ENCODE measurements at regions not wholly inside any gene's neighbourhood (a gene's known extent, or its start where the extent isn't known, plus 50 kb on each side); places are given as distances from the start of the nearest gene placed in this dataset.
A peak's percentile ranks its signal among the peaks of the same experiment; 100 is the strongest.

DNA sequence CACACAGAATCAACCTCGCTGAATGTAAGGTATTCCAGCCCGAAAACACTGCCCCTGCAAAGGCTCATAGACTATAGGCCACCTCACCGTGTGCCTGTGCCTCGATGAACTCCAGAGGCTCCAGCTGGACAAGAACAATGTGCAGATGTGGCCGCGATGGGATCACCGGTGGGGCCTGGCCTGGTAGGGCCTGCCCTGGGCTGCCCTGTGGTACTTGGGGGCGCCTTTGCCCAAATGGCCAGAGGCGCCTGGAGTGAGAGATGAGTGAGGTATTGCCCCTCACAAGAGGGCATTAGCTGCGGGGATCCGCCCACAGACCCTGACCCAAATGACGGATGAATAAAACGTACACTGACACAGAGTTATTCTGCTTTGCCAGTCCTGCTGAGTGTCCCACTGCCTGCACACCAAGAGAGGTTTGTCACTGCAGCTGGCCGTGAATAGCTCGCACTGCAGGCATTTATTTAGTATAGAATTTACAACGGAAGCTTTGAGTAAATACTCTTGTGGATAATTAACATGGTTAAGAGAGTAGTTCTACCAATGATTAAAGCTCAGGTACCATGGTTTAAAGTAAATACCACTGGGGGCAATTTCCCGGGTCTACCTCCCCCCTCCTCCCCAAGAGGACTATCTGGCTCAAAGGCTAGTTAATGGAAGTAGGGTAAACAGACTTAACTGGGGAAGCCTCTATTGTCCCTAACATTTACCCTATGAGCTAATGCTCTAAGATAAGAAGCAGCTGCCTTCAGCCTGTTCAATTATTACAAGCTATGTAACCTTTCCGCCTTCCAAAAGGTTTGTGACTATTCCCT, 101.1 kb upstream of the IGLL5 start:
- no peak for DNase-seq
- H3K36me3 ChIP-seq (ENCODE audit: low read depth), result no peaks in the 10 kb centered on the region
- TF ChIP-seq, protein P1, sequence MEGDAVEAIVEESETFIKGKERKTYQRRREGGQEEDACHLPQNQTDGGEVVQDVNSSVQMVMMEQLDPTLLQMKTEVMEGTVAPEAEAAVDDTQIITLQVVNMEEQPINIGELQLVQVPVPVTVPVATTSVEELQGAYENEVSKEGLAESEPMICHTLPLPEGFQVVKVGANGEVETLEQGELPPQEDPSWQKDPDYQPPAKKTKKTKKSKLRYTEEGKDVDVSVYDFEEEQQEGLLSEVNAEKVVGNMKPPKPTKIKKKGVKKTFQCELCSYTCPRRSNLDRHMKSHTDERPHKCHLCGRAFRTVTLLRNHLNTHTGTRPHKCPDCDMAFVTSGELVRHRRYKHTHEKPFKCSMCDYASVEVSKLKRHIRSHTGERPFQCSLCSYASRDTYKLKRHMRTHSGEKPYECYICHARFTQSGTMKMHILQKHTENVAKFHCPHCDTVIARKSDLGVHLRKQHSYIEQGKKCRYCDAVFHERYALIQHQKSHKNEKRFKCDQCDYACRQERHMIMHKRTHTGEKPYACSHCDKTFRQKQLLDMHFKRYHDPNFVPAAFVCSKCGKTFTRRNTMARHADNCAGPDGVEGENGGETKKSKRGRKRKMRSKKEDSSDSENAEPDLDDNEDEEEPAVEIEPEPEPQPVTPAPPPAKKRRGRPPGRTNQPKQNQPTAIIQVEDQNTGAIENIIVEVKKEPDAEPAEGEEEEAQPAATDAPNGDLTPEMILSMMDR (IDR thresholded peaks at IDR 0.05), result no peak
- intact Hi-C loops (cut with DNase I, micrococcal nuclease), result no loop called here
- H3K4me3 ChIP-seq, result no peak overlapping the region
- H3K9me3 ChIP-seq, result no peaks in the 10 kb centered on the region
- H3K4me1 ChIP-seq (ENCODE audit: low read depth), result no peaks in the 10 kb centered on the region
- ATAC-seq, result peak; percentile 25

DNA sequence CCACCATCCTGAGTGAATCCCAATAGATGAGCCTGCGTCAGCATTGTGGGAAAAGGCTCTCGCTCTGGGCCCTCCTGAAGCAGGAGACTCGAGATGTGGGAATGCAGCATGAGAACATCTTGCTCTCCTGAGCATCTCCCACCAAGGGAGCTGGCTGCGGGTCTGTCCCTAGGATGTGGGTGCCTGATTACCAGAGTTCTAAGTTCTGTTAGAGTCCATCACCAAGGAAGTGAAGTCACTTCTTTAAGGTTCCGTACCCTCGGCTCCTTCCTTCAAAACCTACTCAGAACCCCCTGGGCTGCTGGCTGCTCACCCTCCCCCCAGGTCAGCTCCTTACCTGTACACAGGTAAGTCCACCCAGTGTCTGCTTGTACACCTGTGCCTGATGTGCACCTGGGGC, 100.5 kb upstream of the IGLL5 start:
- Histone ChIP-seq H3K4me1 (ENCODE audit: low read depth) (no peaks in the 10 kb centered on the region), H3K36me3 (ENCODE audit: low read depth) (no peaks in the 10 kb centered on the region), H3K9me3 (no peaks in the 10 kb centered on the region), H3K4me3 (no peak overlapping the region)
- TF ChIP-seq, protein P1 (IDR thresholded peaks at IDR 0.05), result no peak
- intact Hi-C loops (cut with DNase I, micrococcal nuclease), result no loop called here
- DNase-seq (no peak), ATAC-seq (no peak)

- TF ChIP-seq, protein P1 (IDR thresholded peaks at IDR 0.05), result peak; percentile 84
- Histone ChIP-seq H3K4me3 (no peak overlapping the region), H3K4me1 (ENCODE audit: low read depth) (no peaks in the 10 kb centered on the region), H3K36me3 (ENCODE audit: low read depth) (no peaks in the 10 kb centered on the region), H3K9me3 (no peaks in the 10 kb centered on the region)
- intact Hi-C loops (cut with DNase I, micrococcal nuclease), result no loop called here
- ATAC-seq (peak; percentile 78), DNase-seq (peak; percentile 73 to 76 (median 73))
Observed at GRCh38 chr22:22787786-22788459, 99.7 kb upstream of the IGLL5 start.

DNA sequence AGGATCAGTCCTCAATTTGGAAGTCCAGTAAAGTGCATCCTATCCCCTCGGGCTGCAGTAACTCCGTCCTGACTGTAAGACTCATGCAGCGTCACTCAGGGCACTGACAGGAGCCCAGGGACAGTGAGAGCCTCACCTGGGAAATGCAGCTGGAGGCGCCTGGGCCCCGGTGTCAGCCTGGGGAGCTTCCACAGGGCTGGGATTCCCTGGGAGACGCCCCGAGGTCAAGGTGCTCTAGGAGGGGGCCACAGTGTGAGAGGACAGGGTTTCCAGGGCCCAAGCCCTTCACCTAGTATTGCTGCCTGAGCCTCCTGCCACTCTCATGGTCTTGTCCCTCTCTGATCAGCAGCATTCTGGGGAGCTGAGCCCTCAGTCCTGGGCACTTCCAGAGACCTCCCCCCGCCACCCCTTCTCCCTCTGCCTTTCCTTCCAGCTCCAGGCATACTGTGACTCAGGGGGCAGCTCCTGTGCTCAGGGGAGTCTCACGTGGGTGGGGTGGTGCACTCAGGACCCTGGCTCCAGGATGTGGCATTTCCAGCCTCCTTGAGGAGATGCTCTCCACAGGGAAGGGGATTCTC, 99.1 kb upstream of the IGLL5 start:
- Histone ChIP-seq H3K36me3 (ENCODE audit: low read depth) (no peaks in the 10 kb centered on the region), H3K9me3 (no peaks in the 10 kb centered on the region), H3K4me3 (no peak overlapping the region), H3K4me1 (ENCODE audit: low read depth) (no peaks in the 10 kb centered on the region)
- no peak for ATAC-seq
- intact Hi-C loops (cut with DNase I, micrococcal nuclease), result no loop called here
- TF ChIP-seq, protein P1 (IDR thresholded peaks at IDR 0.05), result no peak
- DNase-seq, result no peak

DNA sequence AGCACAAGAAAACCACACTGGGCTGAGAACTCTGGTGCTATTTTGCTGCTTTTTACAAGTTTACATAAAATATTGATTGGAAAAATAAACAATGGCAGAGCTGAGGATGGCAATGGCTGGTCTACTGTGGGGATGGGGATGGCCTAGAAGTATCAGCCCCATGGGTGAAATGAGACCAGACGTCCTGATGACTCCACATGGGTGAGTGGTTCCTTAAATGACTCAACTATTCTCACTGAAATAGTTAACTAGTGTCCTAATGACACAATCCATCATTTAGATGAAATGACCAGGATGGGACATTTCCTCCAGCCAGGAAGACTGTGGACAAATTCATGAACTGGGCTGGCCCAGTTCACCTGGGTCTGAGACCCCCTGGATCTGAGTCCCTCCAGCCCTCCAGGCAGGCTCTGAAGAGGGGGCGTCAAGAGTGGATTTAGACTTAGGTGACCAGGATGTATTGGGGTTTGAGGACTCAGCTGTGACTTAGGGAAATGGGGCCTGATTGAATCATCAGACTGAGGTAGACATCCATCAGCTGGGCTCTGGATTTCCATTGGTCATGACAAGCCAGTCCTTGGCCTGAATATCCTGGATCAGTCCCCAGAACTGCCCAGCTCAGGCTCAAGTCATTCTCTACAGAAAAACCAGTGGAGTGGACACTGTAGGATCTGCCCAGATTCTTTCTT, 98.2 kb upstream of the IGLL5 start:
- DNase-seq (no peak), ATAC-seq (no peak)
- TF ChIP-seq, protein P1 (IDR thresholded peaks at IDR 0.05), result no peak
- no peaks in the 10 kb centered on the region for H3K9me3 ChIP-seq
- no peaks in the 10 kb centered on the region for H3K4me1 ChIP-seq (ENCODE audit: low read depth)
- H3K4me3 ChIP-seq, result no peak overlapping the region
- intact Hi-C loops (cut with DNase I, micrococcal nuclease), result no loop called here
- H3K36me3 ChIP-seq (ENCODE audit: low read depth), result no peaks in the 10 kb centered on the region
